ENCODE measurements at regions not wholly inside any gene's neighbourhood (a gene's known extent, or its start where the extent isn't known, plus 50 kb on each side); places are given as distances from the start of the nearest gene placed in this dataset.

DNA sequence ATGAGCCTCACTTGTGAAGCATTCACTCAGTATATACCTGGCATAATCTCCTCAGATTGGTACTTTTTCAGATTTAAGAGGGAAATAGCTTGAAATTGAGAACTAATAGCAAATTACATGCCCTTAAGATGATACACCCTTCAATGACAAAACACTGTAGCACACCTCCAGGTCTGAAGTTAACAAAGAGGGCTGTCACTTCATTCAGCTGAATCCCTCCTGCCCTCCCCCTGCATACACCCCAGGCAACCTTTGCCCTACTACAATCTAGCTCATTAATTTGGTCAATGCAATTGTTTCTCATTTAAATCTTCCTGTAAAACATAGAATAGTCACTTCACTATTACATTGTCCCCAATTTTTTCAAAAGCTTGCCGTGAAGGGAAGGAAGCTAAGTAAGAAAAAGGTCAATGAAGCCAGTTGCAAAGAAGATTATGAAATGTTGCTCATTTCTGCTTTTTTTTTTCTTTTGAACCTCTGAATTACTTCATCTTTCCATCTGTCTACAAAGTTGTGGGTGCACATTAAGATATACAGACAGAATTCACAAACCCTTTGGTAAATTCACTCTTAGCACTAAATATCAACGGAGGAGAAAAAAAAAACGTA lies 294.8 kb upstream of the PTGER4 start:
- peak; percentile 16 for DNase-seq

DNA sequence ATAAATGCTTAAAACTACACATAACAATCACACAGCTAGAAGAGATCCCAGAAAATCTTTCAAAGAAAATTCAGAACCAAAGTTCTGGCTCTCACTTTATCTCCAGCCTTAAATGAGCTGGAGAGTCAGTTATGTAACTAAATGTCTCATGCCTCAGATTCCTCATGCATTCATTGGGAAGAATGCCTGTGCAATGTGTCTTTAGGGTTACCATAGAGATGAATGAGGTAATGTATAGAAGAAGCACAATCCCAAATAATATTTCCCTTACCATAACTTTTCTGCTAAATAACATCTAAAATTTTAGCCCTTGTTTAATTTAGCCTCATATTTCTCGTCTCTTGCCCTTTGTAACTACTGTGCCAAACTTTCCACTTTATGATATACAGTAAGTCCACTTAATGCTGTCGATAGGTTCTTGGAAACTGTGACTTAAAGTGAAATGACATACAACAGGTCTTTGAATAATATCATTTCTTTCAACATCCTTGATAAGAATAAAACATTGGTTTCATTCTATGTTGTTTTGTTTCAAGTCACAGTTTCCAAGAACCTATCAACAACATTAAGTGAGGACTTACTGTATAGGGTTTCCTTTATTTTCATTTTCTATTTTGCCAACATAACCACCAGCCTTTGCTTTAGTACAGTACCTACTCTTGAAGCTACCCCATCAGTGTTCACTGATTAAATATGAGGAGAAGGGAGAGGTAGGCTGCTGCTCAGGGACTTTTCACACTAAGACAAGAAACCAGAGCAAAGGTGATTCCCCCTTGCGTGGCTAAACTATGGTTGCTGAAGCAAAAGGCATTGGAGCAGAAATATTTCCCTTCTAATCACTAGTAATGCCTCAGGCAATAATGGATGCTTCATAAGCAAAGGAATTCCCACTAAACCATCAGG lies 295.7 kb upstream of the PTGER4 start:
- no peak for DNase-seq

DNA sequence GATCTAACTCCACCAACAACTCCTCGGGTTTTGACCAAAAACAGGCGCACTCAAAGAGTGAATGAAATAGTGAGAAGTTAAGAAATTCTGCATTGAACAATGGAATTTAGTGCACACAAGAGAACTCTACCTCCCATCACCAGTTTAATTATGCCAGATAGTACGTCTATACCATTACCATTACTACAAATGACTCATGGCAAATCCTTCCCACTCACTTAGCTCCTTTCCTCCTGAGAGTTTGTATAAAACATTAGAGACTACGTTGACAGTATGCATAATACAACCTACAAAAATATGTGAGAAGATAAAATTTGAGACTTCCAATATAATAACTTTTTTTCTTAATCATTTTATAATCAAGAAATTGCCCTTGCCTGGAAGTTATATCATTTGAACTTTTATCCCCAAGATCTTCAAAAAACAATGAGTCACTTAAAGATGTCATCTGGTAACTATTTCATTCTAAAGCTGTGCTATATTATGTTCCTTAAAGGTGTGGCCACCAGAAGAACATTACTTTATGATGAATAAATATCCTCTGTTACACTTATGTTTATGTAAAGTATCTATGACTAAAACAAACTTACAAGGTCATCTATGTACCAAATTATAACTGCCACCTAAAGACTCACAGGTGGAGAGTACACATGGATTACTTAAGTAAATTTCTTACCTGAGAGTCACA lies 297.9 kb upstream of the PTGER4 start:
- no peak for DNase-seq

DNA sequence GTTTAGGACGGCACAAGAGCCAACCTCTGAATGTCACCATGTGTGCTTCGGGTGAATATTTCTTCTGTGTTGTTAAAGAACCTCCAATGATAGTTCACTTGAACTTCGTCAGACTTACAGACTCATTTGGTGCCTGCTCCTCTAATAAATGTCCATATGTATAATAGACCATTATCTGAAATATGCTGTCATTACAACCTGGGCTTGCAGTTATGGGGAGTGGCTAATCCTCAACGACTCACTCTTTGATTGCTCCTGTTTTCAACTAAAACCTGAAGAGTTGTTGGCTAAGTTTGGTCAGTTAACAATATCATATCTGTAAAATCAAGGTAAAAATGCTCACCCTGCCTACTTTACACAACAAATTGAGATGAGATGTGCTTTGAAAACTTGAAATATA lies 298.7 kb upstream of the PTGER4 start:
- no peak for DNase-seq

DNA sequence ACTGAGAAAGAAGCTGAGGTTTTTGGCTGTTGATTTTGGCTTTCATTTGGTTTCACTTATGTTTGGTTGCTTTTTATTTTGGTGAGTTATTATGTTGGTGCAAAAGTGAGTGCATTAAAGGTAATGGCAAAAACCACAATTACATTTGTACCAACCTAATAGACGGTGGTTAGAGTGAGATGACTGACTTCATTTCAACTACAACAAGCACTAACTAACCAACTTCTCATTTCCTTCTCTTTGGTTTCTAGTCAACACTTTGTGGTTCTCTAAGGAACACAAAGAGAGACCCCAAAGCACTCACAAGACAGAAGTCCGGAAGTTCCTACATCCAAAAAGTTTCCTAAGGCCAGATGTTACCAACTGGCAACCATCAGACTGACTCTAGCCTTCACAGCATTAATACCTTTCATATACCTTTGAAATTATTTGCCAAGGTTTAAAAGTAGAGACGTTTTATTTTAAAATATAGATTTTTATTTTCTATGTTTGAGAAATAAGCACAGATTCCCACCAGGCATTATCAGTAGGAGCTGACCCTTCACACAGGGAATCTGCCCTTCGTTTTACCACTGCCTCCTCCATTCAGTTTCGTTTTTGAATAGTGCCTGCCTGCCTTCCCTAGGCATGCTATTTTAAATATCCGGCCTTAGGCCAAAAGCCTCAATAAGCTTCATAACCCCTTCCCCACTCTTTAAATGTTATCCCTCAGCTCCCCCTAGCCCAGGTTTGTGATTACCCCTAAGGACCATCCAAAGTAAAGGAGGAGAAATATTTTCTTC lies 301.1 kb upstream of the PTGER4 start:
- DNase-seq = peak; percentile 41

DNA sequence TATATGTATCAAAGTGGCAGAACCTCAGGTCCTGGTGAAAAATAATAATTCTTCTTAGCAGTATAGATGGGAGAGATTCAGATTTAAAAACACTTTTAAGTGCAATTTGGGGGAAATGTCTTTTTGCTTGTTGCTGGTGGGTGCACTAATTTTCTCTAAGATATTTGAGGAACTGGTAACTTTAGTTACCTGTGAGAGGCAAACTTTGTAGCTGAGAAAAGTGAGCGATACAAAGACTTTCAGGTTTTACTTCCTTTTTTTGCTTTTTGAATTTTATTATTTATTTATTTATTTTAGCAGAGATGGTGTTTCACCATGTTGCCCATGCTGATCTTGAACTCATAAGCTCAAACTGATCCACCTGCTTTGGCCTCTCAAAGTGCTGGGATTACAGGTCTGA lies 303.1 kb upstream of the PTGER4 start:
- no peak for DNase-seq

DNA sequence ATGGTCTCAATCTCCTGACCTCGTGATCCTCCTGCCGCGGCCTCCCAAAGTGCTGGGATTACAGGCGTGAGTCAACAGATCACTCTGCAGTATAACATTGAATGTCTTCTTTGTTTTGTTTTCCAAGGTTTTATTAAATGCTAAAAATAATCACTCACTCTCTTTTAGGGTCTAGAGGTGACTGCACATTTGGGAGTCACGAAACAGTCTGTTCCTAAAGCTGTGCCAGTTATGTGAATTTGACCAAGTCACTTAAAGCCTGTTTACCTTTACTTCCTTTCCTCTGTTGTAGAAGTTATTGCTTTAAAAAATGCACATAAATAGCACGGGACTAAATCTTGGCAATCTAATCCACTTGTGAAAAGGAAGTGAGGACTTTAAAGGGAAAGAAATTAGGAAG lies 304.9 kb upstream of the PTGER4 start:
- DNase-seq = no peak

DNA sequence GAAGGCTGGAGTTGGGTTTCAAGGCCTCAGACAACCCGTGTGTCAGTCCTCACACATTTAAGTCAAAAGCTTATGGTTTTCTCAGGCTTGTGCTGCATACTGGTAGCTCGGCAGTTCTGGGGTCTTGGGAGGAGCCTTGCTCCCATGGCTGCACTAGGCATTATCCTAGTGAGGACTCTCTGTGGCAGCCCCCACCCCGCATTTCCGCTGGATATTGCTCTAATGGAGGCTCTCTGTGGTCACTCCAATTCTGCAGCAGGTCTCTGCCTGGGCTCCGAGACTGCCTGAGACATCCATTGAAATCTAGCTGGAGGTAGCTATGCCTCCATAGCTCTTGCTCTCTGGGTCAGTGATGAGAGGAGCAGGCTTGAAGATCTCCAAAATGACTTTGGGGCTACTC lies 311.5 kb upstream of the PTGER4 start:
- DNase-seq = no peak

DNA sequence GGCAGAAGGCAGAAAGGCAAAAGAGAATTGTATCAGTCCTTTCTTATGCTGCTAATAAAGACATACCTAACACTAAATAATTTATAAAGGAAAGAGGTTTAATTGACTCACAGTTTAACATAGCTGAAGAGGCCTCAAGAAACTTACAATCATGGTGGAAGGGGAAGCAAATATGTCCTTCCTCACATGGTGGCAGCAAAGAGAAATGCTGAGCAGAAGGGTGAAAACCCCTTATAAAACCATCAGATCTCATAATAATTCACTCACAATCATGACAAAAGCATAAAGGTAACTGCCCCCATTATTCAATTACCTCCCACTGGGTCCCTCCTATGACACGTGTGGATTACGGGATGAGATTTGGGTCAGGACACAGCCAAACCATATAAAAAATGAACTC lies 312.5 kb upstream of the PTGER4 start:
- DNase-seq = no peak

DNA sequence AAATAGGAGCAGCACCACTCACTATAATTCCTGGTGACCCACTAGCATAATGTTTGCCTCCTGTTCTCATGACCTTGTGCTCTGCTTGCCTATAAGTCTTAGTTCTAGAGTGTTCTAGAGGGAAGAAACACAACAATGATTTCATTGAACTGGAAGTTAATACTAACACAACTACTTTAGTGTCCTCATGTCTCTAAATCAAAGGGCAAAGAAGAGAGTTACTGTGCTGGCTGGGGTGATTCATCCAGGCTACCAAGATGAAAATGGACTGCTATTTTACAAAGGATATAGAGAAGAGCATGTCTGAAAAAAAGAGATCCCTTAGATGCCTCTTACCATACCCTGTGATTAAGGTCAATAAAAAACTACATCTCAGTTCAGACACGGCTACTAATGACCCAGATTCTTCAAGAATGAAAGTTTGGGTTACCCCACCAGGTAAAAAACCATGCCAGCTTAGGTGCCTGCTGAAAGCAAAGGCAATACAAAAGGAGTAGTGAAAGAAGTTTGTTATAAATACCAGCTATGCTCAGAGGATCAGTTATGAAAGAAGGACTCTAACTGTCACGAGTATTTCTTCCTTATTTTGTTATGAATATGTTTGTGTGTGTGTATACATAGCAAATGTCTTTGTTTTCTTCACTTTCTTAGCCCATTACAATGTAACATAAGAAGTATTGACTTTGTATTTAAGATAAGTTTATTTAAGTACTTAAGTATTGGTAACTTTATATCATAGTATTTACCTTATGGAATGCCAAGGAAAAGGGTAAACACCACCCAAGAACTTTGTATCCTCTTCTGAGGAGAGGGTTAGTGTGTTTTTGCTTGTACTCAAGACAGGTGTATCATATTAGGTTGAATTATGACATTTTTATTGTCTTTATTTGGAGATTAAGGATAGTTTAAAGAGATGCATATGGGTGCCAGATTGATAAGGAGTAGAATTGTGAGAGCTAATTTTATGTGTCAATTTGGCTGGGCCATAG lies 314.1 kb upstream of the PTGER4 start:
- DNase-seq = no peak

DNA sequence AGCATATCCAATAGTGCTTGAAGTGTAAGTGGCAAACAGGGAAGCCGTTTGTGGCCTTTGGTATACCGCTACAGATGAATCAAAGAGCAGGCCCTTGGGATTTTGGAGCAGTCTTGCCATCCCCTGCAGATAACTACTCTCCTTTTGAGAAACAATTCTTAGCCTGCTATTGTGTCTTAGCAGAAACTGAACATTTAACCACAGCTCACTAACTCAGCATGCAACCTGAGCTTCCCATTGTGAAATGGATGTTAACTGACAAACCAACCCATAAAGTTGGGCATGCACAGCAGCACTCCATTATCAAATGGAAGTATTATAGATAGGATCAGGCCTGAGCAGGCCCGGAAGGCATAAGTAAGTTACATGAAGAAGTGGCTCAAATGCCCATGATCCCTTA lies 315.3 kb upstream of the PTGER4 start:
- DNase-seq = no peak

DNA sequence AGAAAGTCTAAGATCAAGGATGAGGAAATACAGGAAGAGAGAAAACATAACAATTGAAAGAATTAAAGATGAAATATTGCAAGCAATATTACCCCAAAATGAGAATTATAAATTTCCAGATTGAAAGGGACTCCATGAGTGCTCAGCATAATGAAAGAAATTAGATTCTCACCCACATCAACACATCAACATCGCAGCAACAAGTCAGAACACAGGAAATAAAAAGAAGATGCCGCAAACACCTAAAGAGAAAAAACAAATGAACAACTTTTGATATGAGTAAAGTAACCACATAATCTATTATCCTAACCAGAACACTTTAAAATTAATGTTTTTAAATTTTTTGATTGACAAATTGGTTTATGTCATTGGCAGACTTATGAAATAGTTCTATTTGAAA lies 318.3 kb upstream of the PTGER4 start:
- no peak for DNase-seq

DNA sequence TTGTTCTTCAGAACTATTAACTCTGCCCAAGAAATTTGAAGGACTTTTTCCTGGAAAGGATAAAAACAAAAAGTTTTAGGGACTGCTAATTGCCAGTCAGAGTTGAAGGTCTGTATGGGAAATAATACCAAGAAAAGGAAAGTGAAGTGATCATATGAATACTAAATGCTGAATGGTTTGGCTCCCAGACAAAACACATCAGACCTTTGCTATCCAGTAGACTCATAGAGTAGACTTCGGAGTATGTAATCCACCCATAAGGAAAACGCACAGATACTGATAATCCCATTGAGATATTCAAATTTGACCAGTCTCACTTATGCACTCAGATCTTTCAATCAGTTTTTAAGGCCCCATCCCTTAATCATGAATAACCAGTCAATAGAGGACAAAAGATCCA lies 319.0 kb upstream of the PTGER4 start:
- no peak for DNase-seq

DNA sequence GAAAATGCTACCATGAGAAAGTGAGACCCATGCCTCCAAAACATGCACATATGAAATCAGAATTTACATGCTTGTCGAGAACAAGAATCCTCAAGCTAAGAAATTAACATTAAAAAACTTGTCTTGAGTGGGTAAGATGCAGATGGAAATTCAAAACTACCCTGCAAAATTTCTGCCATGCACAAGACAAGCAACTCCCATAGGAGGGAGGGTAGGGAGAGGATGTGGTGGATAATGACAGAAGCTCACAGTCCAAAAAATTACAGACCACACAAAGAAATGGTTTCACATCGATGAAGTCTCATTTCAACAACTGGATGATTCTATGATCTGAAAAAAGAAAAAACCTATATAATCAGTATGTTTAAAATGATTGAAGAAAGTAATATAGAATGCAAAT lies 319.9 kb upstream of the PTGER4 start:
- no peak for DNase-seq

DNA sequence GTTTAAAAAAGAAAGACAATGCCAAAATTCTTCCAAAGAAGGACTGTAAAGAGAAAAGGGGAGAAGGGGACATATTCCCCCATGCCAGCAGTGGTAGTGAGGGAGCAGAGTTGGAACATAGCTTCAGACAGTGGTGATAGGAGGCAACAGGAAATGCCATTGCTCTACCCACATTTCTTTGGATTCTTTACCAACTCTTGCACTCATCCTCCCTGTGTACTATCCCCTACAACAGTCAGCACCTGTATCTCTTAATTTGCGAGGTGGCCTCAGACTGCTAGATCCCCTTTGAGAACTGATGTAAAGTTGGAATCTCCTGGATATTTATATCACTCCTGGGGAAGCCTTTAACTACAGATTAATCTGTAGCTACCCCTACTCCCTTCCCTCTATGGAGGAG lies 320.6 kb upstream of the PTGER4 start:
- no peak for DNase-seq

DNA sequence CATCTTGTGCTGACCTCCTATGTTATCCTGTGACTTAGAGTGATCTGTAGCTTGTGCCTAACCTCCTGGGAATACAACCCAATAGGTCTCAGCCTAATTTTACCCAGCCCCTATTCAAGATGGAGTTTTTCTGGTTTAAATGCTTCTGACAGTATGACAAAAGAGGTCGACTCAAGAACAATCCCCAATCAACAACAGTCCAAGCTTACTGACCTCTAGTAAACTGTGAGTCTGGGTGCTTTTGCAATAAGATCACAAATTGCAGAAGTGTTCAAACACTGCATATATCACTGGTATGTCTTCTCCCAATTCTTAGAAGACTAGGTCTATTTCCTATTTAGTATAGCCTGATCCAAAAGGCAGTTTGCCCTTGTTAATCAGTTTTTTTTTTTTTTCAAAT lies 323.5 kb upstream of the PTGER4 start:
- peak; percentile 86 for DNase-seq

DNA sequence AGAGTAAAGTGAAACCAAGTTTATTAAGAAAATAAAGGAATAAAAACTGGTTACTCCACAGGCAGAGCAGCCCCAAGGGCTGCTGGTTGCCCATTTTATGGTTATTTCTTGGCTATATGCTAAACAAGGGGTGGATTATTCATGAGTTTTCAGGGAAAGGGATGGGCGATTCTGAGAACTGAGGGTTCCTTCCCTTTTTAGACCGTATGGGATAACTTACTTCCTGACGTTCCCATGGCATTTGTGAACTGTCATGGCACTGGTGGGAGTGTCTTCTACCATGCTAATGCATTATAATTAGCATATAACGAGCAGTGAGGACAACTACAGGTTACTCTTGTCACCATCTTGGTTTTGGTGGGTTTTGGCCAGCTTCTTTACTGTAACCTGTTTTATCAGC lies 323.9 kb upstream of the PTGER4 start:
- peak; percentile 91 for DNase-seq

DNA sequence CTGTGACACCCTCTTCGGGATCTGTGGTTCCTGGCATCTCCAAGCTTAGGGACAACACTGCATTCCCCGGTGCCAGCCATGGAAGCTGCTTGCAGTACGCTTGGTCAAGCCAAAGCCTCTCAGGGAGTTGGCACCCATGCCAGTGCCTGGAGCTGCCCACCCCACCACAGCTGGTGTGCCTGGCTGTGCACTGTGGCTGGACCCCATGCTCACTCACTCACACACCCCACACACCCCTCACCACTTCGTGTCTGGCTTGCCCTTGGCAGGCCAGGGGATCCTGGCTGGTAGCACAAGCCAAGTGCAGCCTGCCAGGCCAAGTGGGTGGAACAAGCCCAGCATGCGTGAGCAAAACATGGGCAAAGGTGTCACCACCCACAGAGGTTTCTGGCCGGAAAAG lies 324.5 kb upstream of the PTGER4 start:
- DNase-seq = no peak

DNA sequence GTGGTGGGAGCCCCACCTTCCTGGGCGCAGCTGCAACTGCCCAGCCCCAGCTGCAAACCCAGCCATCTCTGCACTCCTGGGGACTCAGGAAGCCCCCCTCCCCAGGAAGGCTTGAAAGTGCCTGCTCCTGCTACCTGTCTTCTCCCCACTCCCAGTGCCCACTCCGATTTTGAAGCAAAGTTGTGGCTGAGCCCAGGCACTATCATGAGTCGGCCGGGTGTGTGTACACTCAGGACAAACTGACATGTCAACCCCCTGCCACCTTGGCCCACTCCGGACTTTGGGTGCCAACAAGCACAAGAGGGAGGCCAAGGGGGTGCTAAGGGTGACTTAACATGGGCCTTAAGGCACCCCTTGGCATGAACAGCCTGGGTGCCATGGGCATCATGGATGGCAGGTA lies 325.5 kb upstream of the PTGER4 start:
- DNase-seq = no peak

DNA sequence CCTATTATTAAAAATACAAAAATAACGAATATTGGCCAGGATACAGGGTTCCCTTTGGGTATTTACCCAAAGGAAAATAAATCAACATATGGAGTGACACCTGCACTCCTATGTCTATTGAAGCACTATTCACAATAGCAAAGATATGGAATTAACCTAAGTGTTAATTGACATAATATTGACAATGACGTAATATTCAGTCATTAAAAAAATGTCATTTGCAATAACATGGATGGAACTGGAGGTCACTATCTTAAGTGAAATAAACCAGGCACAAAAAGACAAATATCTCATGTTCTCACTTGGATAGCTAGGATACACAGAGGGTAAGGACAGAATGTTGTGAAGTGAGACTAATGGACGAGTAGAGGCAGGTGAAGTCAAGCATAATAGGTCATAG lies 326.3 kb upstream of the PTGER4 start:
- DNase-seq = no peak

DNA sequence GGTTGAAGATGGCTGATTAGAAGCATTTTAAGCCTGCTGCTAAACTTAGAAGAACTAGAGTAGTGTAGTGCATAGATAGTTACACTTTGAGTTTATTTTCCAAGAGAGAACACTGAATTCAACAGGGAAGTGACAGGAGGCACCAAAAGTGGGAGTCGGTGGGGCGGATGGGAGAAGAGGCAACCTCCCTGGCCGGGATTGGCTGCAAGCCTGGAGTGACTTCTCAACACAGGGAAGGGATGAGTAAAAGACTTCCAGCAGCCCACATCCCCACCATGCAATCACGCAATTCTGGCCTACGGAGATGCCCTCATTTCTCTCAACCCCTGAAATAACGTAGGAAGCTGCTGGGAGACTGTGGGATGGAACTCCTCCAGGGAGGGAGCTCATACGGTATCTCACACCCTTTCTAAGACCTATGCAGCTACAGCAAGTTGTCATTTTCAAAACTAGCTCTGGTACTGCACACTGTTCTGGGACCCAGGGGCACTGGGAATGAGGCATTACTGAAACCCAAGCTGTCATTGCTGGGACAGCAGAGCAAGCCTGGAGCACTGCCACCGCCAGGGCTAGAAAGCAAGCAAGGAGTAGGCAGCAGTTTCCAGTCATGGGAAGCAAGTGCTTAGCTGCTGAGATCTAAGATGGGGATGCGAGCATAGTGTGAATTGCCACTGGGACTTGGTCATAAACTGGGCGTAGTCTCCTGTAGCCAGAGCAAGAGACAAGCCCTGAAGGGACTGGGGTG lies 331.6 kb upstream of the PTGER4 start:
- DNase-seq = no peak

Data from OCI-M1 (cell line).